Heart left ventricle (tissue), 13 donors: ENCODE measurements at regions not wholly inside any gene's neighbourhood (a gene's known extent, or its start where the extent isn't known, plus 50 kb on each side); places are given as distances from the start of the nearest gene placed in this dataset.
"Not testable (repeated sequence)": the region's sequence is repeated elsewhere in the genome, so short reads cannot be mapped to it uniquely, and the experiment has no call there.

Experiments
- POLR2A ChIP-seq, 2 donors: fragments of 450-650 bp; IDR thresholded peaks; one replicate each; pipeline ENCODE4 v1.6.1; 2017; ENCODE audit warnings: antibody characterized with exemption in 2 of 2, mild to moderate bottlenecking in 2 of 2, moderate library complexity in 2 of 2
- TF ChIP-seq, protein P1 (sequence below), 12 donors: fragments of 200-600 bp; sonication (generic) in 4 of 12; IDR thresholded peaks; one replicate each; pipeline versions ENCODE4 v1.5.0 to v1.8.0; 2018 to 2022; ENCODE audit warnings: antibody characterized with exemption in 12 of 12, mild to moderate bottlenecking in 5 of 12
- donor health status: ischemic (EF 13 %, LVEDD 7.1; RV severe dilation, severe dysfunction).
- donor health status: DM: no; HTN: yes; CAD: no.
- donor health status: DM: no; HTN: no; CAD: no.
- donor health status: ischemic (EF 25% LVEDD 6.9; RV normal size, moderate dysfunction).
- donor health status: ischemic (EF 25% LVEDD 5.7; RV mildly dilated, moderate dysfunction).
- donor health status: ischemic (EF 35%, LVEDD 5.7; RV mildly dilated, moderate dysfunction).
- donor health status: nonischemic (EF 11% LVEDD 7.7; RV severe dilation, severe dysfunction).
- donor health status: DM: yes; HTN: yes; CAD: no.
- donor health status: PGD.
- donor health status: ischemic (EF 29% LVEDD 5.4; RV normal size, mild dysfunction).
- donor health status: nonischemic (EF 23%, LVEDD 6.1; RV moderate dilation, normal function).

DNA sequence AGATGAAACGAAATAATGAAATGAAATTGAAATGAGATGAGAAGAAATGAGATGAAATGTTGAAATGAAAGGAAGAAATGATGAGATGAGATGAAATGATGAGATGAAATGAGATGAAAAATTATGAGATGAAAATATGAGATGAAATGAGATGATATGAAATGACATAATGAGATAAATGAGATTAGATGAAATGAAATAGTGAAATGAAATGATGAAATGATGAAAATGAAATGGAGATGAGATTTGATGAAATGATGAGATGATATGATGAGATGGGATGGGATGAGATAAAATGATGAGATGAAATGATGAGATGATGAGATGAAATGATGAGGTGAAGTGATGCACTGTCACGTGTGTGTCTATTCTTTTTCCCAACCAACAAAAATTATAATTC lies 224.5 kb downstream of the GOLGA6L6 start:
- TF ChIP-seq, protein P1, sequence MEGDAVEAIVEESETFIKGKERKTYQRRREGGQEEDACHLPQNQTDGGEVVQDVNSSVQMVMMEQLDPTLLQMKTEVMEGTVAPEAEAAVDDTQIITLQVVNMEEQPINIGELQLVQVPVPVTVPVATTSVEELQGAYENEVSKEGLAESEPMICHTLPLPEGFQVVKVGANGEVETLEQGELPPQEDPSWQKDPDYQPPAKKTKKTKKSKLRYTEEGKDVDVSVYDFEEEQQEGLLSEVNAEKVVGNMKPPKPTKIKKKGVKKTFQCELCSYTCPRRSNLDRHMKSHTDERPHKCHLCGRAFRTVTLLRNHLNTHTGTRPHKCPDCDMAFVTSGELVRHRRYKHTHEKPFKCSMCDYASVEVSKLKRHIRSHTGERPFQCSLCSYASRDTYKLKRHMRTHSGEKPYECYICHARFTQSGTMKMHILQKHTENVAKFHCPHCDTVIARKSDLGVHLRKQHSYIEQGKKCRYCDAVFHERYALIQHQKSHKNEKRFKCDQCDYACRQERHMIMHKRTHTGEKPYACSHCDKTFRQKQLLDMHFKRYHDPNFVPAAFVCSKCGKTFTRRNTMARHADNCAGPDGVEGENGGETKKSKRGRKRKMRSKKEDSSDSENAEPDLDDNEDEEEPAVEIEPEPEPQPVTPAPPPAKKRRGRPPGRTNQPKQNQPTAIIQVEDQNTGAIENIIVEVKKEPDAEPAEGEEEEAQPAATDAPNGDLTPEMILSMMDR (IDR thresholded peaks at IDR 0.05), result not testable (repeated sequence)
- not testable (repeated sequence) for TF ChIP-seq POLR2A (IDR thresholded peaks at IDR 0.05)
